ENCODE measurements at regions not wholly inside any gene's neighbourhood (a gene's known extent, or its start where the extent isn't known, plus 50 kb on each side); places are given as distances from the start of the nearest gene placed in this dataset.

GRCh38 chr4:33914386-33914785 lies 2329.9 kb downstream of the ARAP2 start:
- DNase-seq: no peak
- H3K27ac Mint-ChIP-seq: no peak overlapping the region
- H3K27me3 ChIP-seq (ENCODE audit: insufficient read depth, low read length): no peaks in the 10 kb centered on the region
- H3K4ac ChIP-seq (ENCODE audit: low read depth, low read length): no peak overlapping the region
- H3K23me2 ChIP-seq (ENCODE audit: insufficient read length, low read depth, low read length, poor library complexity, severe bottlenecking): no peaks in the 10 kb centered on the region
- H2AK5ac ChIP-seq (ENCODE audit: insufficient read length, low read length): no peak overlapping the region
- no peak overlapping the region for H3K56ac ChIP-seq (ENCODE audit: insufficient read length, low read depth, low read length)
- no peak overlapping the region for H3K27ac ChIP-seq (ENCODE audit: insufficient read length, low read depth, low read length)
- peaks cover 28% of the 10 kb centered on the region for H3K9me3 ChIP-seq (ENCODE audit: control insufficient read depth, low read depth, low read length)
- peaks cover 49 to 56% of the 10 kb centered on the region in 2 experiments for H3K9me3 Mint-ChIP-seq
- H4K20me1 ChIP-seq (ENCODE audit: control insufficient read depth, insufficient read depth, insufficient read length): no peaks in the 10 kb centered on the region
- no peak overlapping the region for H2BK12ac ChIP-seq (ENCODE audit: insufficient read length, low read depth, low read length)
- no peak overlapping the region for H4K91ac ChIP-seq (ENCODE audit: insufficient read length, low read depth, low read length)
- no peaks in the 10 kb centered on the region for H3K79me2 ChIP-seq (ENCODE audit: insufficient read depth, low read length)
- no peak overlapping the region for H4K8ac ChIP-seq (replicated peaks; ENCODE audit: insufficient read length, low read depth, low read length)
- no peak overlapping the region for H2BK120ac ChIP-seq (ENCODE audit: low read depth, low read length, poor library complexity, severe bottlenecking)
- no peak overlapping the region for H3K18ac ChIP-seq (ENCODE audit: insufficient read length, low read depth, low read length)
- no peak overlapping the region for H4K5ac ChIP-seq (ENCODE audit: insufficient read length, low read depth, low read length)
- no peak for TF ChIP-seq CTCF (conservative IDR thresholded peaks at IDR 0.05)
- H3K27me3 Mint-ChIP-seq (ENCODE audit: low read depth): no peaks in the 10 kb centered on the region
- H2BK5ac ChIP-seq (ENCODE audit: insufficient read length, low read length): no peak overlapping the region
- H2AFZ ChIP-seq (ENCODE audit: low read length): no peak overlapping the region
- peaks cover 14 to 52% (median 32%) of the 10 kb centered on the region in 3 experiments for H3K36me3 Mint-ChIP-seq (ENCODE audit: insufficient read depth in 1 of 3, low read depth in 3 of 3)
- H3K4me1 Mint-ChIP-seq: no peaks in the 10 kb centered on the region
- H3K14ac ChIP-seq (ENCODE audit: insufficient read depth, low read length): no peak overlapping the region
- no peak overlapping the region for H3T11ph ChIP-seq (ENCODE audit: low read length)
- no peak overlapping the region for H3K9ac ChIP-seq (ENCODE audit: extremely low read depth, insufficient read length, low read length)
- no peak overlapping the region for H2BK20ac ChIP-seq (ENCODE audit: low read depth, low read length, poor library complexity, severe bottlenecking)
- no peak overlapping the region for H2BK15ac ChIP-seq (ENCODE audit: low read depth, low read length)
- no peak overlapping the region for H3K4me2 ChIP-seq (ENCODE audit: insufficient read depth, insufficient read length, low read length)
- WGBS (ENCODE audit: extremely low coverage, insufficient read length, low lambda C conversion rate): no CpG with 5 or more reads among the region's 2 CpGs
- no peak overlapping the region for H3K4me3 Mint-ChIP-seq
- no peak overlapping the region for H3K23ac ChIP-seq (ENCODE audit: insufficient read length, low read depth, low read length)
- H3K4me1 ChIP-seq (ENCODE audit: insufficient read depth, low read length): no peaks in the 10 kb centered on the region
- no peaks in the 10 kb centered on the region for H3K79me1 ChIP-seq (ENCODE audit: insufficient read depth, low read depth, low read length, poor library complexity, severe bottlenecking)

Data from H9 (cell line).